ENCODE measurements at regions not wholly inside any gene's neighbourhood (a gene's known extent, or its start where the extent isn't known, plus 50 kb on each side); places are given as distances from the start of the nearest gene placed in this dataset.

- no peak for TF ChIP-seq POLR2A (IDR thresholded peaks at IDR 0.05; ENCODE audit: low read length)
- no peak for TF ChIP-seq GATA1 (IDR thresholded peaks at IDR 0.05; ENCODE audit: low read depth, low read length)
- no peak for DNase-seq
Observed at GRCh38 chr9:106423575-106423974, 439.4 kb upstream of the ZNF462 start.

DNA sequence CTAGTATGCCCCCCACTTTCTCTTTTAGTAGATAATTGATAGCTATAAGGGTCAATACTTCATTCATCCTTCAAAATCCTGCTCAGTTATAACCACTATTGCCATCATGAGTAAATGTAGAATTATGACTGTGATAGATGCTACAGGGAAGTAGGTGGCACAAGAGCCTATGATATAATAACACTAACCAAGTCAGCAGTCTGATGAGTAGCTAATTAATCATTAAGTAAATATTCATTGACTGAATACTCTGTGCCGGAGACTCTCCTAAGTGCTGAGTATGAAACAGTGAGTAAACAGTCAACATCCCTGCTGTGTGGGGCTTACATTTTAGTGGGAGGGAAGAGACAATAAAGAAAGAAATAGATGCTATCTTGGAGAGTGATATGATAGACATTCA, 430.3 kb upstream of the ZNF462 start:
- no peak for DNase-seq
- TF ChIP-seq GATA1 (IDR thresholded peaks at IDR 0.05; ENCODE audit: low read depth, low read length) (no peak), POLR2A (IDR thresholded peaks at IDR 0.05; ENCODE audit: low read length) (no peak)

GRCh38 chr9:106438928-106439327, 424.0 kb upstream of the ZNF462 start:
- no peak for TF ChIP-seq POLR2A (IDR thresholded peaks at IDR 0.05; ENCODE audit: low read length)
- TF ChIP-seq GATA1 (IDR thresholded peaks at IDR 0.05; ENCODE audit: low read depth, low read length): no peak
- DNase-seq: no peak

DNA sequence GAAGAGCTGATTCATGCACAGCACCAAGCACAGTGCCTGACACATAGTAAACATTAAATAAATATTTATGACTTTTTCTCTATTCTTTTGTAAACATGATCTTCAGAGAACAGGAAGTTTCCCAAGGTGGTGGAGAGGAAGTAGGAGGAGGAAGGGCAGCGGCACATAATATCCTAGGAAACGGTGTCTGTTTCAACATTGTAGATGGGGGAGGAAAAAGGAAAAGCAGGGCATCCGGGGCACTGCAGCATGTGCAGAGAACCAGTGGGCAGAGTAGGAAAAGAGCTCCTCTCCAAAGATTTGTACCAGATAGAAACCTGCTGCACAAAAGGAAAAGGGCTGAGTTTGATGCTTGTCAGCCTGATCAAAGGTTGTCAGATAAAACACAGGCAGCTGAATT, 421.7 kb upstream of the ZNF462 start:
- TF ChIP-seq GATA1 (IDR thresholded peaks at IDR 0.05; ENCODE audit: low read depth, low read length): no peak
- TF ChIP-seq POLR2A (IDR thresholded peaks at IDR 0.05; ENCODE audit: low read length): no peak
- DNase-seq: no peak

DNA sequence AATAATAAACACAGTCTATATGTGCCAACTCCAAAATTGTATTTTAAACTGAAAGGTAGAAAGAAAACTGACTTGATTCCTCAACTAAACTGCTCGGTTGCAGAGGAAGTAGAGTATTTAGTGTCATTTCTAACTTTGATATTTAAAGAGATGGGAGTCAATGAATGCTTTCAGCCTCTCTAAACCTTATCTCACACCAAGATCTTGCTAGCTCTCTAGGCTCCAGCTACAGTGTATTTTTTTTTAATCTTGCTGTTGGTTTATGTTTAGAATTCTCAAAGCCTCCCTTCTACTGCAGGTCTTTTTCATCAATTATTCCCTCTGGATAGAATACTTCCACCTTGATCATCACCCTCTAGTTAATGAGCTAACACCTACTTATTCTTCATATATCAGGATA, 419.4 kb upstream of the ZNF462 start:
- TF ChIP-seq POLR2A (IDR thresholded peaks at IDR 0.05; ENCODE audit: low read length): no peak
- TF ChIP-seq GATA1 (IDR thresholded peaks at IDR 0.05; ENCODE audit: low read depth, low read length): no peak
- no peak for DNase-seq

GRCh38 chr9:106445107-106445506, 417.9 kb upstream of the ZNF462 start:
- TF ChIP-seq GATA1 (IDR thresholded peaks at IDR 0.05; ENCODE audit: low read depth, low read length) (no peak), POLR2A (IDR thresholded peaks at IDR 0.05; ENCODE audit: low read length) (no peak)
- no peak for DNase-seq

GRCh38 chr9:106449336-106449927, 413.5 kb upstream of the ZNF462 start:
- TF ChIP-seq GATA1 (IDR thresholded peaks at IDR 0.05; ENCODE audit: low read depth, low read length) (no peak), POLR2A (IDR thresholded peaks at IDR 0.05; ENCODE audit: low read length) (no peak)
- no peak for DNase-seq

- DNase-seq: no peak
- no peak for TF ChIP-seq GATA1 (IDR thresholded peaks at IDR 0.05; ENCODE audit: low read depth, low read length)
- TF ChIP-seq POLR2A (IDR thresholded peaks at IDR 0.05; ENCODE audit: low read length): no peak
Observed at GRCh38 chr9:106450549-106450948, 412.4 kb upstream of the ZNF462 start.

DNA sequence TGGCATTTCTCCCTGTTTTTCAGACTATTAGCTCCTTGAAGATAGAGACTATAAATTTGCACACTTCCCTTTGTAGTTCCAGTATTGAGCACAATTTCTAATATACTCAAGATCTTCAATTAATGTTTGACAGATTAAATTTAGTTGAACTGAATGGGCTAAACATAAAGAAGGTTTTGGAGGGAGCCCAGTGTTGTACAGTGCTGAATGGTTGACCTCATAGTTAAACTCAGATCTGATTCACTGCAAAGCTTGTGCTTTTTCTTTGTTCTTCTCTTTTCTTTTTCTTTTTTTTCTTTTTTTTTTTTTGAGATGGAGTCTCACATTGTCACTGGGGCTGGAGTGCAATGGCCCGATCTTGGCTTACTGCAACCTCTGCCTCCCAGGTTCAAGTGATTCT, 411.7 kb upstream of the ZNF462 start:
- no peak for TF ChIP-seq POLR2A (IDR thresholded peaks at IDR 0.05; ENCODE audit: low read length)
- no peak for TF ChIP-seq GATA1 (IDR thresholded peaks at IDR 0.05; ENCODE audit: low read depth, low read length)
- no peak for DNase-seq

- no peak for DNase-seq
- TF ChIP-seq POLR2A (IDR thresholded peaks at IDR 0.05; ENCODE audit: low read length): no peak
Observed at GRCh38 chr9:106456581-106456980, 406.4 kb upstream of the ZNF462 start.

GRCh38 chr9:106467113-106467864, 395.7 kb upstream of the ZNF462 start:
- TF ChIP-seq POLR2A (IDR thresholded peaks at IDR 0.05; ENCODE audit: low read length) (no peak), GATA1 (IDR thresholded peaks at IDR 0.05; ENCODE audit: low read depth, low read length) (no peak)
- DNase-seq: no peak

DNA sequence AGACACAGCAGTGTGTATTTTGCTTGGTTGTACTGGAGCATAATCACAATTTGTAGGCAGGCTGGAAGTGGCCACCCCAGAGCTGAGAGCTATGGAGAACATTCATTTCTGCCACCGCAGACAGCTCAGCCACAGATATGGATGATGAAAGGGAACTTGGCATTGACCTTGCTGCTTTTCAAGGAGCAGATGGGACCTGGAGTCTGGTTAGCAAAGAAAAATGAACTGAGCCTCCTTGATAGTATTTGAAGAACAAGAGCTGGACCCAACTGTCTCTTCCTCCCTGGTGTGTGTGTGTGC, 395.2 kb upstream of the ZNF462 start:
- DNase-seq: no peak
- TF ChIP-seq GATA1 (IDR thresholded peaks at IDR 0.05; ENCODE audit: low read depth, low read length): no peak

DNA sequence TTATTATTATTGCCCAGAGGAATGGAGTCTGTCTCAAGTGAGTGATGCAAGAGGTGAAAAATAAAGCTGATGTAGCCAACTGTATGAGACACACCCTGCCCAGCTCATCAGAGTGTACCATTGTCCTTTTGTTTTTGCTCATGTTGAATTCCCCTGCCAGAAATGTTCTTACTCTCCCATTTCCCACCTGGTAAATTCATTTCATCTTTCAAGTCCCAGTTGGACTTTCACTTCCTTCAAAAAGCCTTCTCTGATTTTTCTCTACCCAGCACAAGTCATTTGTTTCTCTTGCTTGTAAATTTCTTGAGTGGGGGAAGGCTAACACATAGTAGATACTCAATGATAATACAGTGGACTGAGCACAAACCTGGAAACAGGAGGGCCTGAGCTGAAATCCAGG, 394.5 kb upstream of the ZNF462 start:
- TF ChIP-seq GATA1 (IDR thresholded peaks at IDR 0.05; ENCODE audit: low read depth, low read length) (no peak), POLR2A (IDR thresholded peaks at IDR 0.05; ENCODE audit: low read length) (no peak)
- no peak for DNase-seq

DNA sequence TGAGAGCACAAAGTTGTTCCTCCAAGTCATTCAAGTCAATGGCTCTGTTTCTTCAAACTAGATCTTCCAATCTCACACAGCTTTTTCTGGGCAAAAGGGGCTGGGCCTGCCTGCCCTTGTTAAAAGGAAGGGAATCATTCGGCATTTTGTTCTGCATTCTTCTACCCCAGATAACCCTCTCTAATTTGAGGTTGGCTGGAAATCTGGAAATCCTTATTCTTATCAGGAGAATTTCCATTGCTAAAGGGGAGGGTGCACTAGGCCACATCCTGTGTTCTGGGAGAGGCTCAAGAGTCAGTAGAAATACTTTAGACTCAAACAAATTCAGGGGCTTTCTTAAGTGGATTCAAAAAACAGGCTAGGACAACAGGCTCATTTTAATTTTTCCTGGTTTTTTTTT, 384.7 kb upstream of the ZNF462 start:
- TF ChIP-seq GATA1 (IDR thresholded peaks at IDR 0.05; ENCODE audit: low read depth, low read length): no peak
- no peak for TF ChIP-seq POLR2A (IDR thresholded peaks at IDR 0.05; ENCODE audit: low read length)
- DNase-seq: no peak

DNA sequence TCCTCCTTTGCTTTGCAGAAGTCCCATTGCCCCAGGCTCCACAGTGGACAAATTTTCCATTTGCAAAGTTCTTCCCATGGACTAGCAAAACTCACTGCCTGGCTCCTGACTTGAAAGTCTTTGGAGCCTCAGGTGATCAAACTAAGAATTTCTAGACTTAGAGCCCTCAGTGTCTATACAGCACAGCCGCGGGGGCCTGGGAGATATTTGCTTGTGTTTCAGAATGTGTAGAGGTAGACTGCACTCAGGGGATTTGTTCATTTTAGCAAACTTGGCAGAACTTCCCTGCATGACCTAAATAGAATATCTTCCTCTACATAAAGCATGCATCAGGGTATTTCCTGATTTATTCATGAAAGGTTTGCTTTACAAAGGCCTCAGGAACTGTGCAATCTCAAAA, 384.2 kb upstream of the ZNF462 start:
- DNase-seq: no peak
- no peak for TF ChIP-seq GATA1 (IDR thresholded peaks at IDR 0.05; ENCODE audit: low read depth, low read length)
- TF ChIP-seq POLR2A (IDR thresholded peaks at IDR 0.05; ENCODE audit: low read length): no peak
